Activated CD8-positive, alpha-beta memory T cell treated with anti-CD3 and anti-CD28 coated beads, Interleukin-2, amount 50 U/mL, for 4 hours (primary cell): ENCODE measurements at regions not wholly inside any gene's neighbourhood (a gene's known extent, or its start where the extent isn't known, plus 50 kb on each side); places are given as distances from the start of the nearest gene placed in this dataset.
A peak's percentile ranks its signal among the peaks of the same experiment; 100 is the strongest.
"Not testable (repeated sequence)": the region's sequence is repeated elsewhere in the genome, so short reads cannot be mapped to it uniquely, and the experiment has no call there.

Source experiments
- DNase-seq: peaks from one replicate; pipeline ENCODE4 v3.0.0-alpha.2; 2020

DNA sequence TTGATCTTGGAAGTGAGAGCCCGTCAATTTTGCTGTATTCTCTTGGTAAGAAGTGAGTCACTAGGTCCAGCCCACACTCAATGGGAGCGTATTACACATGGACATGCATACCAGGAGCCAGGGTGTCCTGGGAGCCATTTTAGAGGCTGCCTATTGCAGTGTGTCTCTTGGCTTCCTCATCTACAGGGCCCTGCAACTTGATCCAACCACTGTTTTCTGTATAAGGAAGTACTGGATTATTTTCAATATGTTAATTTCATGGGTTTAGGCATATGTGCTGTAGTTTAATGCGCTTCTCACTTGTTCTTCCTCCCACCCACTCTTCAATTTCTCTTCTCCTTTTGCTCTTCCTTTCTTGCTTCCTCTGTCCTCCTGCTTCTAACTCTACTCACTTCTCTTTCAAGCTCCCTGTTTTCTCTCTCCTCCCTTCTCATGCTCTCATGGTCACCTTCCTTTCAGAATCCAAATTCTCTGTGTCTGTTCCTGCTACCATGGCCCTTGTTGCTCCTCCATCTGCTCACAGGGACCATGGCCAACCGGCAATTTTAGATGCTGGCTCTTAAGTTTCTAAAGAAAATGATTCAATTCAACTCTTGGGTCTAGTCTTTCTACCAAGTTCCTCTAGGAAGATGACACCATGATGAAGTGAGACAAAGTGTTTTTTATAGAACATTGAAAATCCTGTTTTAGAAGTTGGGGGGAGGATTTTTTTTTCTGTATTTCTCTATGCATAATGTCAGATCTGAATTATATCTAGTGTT lies 152.0 kb upstream of the ZEB2 start:
- no peak for DNase-seq

DNA sequence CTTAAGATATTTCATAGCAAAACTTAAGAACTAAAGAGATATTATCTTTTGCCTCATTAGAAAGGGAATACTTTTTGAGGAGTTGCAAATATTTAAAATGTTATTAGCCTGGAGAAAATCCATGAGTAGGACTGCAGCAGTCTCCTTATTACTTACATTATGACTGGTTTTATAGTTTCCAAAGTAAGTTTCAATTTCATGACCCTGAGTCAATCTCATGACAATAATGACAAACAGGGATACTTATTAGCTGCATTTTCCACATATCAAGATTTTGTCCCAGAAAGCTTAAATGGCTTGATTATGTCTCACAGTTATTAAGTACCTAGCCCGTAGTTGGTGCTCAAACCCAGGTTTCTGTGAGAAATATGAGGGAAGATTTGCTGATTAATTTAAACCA lies 150.8 kb upstream of the ZEB2 start:
- no peak for DNase-seq

DNA sequence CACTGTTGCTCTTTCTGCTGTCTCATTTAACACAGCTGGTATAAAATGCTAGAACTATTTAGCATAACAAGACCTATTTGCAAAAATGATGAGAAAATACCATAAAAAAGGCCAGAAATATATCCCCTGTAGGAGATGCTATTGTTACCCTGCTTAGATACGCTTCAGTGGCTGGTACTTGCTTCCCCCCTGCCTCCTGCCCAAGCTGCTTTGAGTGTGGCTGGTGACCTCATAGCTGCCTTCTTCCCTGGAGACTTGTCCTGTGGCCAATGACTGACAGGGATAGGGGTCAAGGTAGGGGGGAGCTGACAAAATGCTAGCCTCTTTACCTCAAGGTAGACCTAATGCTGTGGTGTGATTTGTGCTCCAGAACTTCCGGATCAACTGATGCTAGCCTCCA lies 150.2 kb upstream of the ZEB2 start:
- DNase-seq, result no peak

DNA sequence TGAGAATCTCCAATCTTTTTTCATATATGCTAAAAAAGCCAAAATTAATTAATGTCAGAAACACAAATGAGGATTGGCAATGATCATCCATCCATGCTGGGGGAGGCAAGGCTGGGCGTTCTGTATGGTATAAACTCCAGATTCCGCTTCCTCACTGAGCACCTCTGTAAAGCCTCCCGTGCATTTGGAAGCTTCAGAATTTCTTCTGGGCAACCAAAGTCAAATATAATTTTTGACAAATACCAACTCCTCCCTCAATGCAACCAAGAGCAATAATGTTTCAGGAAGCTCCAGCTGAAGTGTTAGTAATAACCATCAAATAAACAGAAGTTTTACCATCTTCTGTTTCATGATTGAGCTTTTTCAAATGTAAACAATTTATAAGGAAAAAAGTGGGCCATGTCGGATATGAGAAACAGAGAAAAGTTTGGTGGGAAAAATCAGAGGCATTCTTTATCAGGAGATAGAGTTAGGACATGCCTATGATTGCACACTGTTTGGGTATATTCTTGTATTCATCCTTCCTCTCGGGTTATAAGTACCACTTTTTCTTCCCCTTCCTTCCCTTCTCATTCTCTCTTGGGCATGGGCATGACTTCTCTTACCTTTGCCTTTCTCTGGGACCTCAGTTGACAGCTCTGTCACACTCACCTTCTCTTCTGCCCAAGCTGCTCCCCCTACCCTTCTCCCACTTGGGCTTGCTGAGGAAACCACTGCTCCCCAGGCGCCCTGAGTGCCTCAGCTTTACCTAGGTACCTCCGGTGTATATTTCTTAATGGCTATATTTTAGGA lies 149.5 kb upstream of the ZEB2 start:
- DNase-seq, result no peak

DNA sequence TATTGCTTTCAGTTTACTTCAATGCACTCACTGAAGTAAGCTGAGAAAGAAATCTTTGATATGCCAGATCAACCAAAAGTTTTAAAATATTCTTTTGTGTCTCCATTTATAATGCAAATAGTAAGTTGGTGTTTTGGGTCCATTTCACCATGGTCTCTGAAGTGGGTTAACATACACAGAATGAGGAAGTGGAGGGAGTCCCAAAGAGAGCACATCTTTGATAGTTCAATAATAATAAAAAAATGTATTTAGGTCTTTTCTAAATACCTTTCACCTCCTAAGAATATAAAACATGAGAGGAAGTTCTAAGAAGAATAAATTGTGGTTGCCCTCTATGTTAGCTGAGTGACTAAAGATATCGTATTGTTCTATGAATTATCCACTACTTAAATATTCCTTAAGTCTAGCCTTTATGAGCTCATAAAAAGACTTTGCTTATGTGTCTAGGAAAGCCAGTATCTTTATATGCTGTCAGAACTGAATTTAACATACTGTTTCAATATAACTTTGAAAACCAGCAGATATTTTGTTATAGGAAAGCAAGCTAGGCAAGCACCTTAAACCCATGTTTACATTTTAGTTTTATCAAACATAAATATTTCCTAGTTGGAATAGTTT lies 148.7 kb upstream of the ZEB2 start:
- no peak for DNase-seq

DNA sequence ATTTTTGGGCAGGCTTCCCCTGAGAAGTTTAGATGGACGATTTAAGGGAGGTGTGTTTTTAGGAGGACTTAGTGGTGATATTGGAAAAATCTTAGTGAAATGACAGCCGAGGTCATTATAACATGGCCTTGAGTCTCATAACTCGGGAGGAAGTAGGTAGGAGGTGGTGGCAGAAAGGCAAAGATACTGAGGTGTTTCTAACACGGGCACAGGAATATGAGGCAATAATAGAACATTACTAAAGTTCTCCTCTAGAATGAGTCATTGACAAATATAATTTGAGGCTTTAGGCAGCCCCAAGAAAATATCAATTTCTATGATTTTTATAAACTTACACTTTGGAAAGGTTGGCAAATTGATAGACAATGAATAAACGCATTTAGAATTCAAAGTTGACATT lies 146.1 kb upstream of the ZEB2 start:
- DNase-seq, result no peak

DNA sequence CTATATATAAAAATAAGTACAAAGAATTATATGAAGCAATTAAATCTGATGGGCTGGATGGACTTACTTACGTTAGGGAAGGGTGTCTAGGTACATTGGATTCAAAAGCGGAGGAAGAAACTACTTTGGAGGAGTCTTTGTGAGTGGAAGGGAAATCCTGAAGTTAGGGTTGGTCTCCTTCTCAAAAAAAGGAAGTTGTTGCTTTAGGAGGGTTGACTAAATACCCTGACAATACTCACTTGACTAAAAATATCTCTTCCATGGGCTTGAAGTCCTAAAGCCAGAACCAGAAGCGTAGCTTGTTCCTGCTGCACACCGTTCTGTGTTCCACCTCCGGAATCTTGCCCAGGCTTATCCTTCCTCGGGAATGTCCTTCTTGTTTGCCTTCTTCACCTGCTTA lies 143.3 kb upstream of the ZEB2 start:
- DNase-seq, result no peak

DNA sequence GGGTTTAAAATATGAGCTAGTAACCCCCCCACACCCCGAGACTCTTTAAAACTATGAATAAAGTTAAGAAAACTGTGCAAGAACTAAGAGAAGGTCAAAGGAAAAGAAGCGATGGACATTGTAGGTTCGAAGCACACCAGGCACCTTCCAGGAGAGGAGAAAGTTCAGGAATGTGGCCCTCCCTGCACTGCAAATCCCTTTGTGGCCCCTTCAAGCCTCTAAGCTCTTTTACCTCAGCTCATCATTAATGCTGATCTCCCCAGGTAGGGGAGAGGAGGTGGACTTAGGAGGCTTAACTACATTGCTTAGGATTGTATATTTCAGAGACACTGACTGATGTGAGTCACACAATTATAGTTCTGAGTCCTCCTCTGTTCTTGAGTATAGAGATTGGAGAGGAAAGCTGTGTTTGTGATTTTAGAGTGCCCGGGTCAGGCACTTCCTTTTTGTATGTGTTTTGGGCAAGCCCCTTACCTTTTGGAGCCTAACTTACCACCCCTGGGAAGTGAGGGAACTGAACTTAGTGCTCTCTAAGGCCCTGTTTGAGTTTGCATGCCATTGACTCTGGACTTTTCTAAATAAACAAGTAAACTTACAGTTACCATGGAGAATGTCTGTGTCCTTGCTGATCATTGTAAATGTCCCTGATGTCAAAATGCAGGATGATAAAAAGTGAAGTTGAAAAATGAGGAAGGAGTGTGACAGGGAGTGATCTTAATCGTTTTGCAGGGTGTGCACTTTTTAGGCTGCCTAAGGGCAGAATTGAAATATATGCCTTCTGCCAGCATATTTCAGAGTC lies 140.8 kb upstream of the ZEB2 start:
- DNase-seq, result no peak

DNA sequence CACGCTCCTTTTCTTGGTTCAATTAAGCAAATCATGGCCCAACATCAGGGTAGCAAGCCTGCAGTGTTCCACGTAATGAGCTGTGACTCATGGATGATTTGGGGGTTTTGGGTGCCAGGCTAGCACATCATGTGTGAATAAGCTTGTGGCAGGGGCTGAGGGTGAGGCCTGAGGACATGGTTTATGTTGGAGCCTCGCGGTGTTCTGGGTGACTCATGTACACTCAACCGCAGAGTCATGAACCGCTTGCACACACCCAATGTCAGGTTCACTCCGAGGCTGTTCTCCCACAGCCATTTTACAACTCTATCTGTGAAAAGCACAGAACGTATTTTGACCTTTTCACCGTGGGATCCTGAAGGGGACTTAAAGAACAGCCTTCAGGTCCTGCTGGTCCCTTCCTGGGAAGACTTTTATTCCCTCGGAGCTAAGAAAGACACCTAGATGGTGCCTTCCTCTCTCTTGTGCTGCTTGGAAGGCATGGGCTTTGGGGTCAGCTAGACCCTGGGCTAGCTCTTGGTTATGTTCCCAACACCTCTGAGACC lies 139.9 kb upstream of the ZEB2 start:
- peak; percentile 58 for DNase-seq

DNA sequence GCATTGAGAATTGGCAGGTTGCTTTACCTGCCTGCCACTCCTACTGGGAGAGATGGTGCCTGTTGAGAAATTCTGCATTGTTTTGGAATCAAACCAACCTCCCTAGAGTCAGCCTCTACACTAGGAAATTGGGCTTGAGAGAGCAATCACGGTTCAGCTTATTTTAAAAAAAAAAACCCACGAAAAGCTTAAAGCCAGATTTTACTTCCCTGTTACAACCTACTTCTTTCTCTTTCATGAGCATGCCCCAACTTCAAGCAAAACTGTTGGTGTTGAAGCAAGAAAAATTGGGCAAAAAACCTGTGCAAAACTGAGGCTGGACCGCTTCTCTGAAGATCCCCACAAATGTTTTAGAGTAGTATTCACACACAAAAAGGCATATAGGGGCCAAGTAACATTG lies 134.6 kb upstream of the ZEB2 start:
- DNase-seq, result no peak

DNA sequence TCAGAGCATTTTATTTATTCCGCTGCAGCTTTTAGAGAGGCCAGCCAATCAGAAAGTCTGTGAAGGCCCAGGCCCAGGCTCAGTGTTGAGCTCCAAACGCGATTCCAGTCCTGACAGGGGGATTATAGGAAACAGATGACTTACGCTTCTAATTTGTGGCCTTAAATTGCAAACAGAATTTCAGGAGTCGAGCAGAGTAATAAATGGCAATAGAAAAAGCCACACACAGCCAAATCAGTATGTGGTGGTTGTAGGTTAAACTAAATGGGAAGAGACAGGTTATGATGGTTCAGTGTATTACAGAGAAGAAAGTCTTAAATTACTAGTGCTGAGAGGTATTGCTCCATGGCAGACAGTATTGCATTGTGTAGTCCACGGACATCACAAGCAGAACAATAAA lies 131.0 kb upstream of the ZEB2 start:
- no peak for DNase-seq

DNA sequence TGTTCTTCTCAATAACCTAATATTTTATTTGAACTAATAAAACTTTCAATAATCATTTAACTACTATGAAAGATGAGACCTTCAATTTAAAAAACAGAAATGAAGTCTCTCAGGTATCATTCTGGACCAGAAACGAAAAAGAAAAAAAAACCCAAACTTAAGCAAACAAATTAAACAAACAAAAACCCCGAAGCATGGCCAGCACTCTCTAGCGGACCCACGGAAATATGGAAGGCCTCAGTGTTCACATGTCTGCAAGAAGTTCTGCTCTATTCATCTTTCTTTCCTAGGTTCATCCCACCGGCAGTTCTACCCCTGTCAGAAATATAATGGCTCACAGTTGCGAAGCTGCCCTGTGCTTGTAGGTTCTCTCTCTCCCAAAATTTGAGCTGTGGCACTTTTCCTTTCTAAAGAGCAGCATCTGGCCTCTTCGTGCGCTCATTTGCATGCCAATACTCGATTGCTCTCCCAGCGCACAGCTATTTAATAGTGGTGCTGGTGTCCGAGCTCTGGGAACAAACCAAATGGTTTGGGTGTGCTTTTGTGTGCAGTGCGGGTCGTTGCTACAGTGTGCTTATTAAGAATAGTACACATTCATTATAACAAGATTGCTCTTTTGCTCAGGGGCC lies 129.0 kb upstream of the ZEB2 start:
- DNase-seq, result no peak

DNA sequence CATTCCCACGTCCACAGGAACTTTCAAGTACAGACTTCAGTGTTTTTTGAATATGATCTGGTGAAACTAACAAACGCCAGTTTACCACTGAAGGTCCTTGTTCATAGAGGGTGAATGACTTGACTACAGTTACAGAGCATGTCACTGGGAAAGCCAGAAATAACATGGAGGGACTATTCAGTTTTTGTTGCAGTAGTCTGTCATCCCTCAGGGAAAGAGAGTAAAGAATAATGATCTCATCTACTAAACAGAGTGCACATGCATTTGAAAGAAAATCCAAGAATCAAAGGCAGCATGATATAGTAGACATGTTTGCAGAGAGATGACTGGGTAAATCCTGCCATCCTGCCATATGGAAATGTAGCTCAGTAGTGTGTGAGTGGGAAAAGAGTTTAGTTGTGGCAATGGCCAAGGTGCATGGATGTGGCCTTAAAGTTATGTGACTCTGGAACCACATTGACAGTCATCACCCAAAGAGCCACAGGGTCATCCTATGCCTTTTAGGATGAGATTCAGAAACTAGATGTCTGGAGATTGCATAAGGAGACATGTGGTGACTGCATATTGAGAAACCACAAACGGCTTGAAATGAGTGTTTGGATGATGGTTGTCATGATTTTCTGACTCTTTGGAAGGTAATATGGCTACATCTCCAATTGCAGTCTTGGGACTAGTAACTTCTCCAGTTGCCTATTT lies 125.3 kb upstream of the ZEB2 start:
- no peak for DNase-seq

DNA sequence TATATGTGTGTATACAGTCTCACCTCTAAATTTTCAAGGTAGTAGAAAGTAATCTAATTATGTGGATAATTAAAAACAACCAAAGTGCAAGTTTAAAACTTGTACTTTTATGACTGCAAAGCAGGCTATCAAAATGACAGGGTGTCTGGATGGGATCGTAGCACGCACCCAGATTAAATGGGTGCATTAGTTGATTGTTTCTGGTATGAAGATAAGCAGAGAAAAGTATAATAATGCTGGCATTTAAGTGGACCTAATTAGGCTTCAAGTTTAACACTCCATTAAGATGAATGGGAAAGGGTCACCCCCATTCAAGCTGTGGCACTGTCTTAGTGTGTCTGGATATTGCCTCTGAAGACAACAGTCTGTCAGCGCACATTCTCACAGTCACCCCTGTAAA lies 124.6 kb upstream of the ZEB2 start:
- no peak for DNase-seq

DNA sequence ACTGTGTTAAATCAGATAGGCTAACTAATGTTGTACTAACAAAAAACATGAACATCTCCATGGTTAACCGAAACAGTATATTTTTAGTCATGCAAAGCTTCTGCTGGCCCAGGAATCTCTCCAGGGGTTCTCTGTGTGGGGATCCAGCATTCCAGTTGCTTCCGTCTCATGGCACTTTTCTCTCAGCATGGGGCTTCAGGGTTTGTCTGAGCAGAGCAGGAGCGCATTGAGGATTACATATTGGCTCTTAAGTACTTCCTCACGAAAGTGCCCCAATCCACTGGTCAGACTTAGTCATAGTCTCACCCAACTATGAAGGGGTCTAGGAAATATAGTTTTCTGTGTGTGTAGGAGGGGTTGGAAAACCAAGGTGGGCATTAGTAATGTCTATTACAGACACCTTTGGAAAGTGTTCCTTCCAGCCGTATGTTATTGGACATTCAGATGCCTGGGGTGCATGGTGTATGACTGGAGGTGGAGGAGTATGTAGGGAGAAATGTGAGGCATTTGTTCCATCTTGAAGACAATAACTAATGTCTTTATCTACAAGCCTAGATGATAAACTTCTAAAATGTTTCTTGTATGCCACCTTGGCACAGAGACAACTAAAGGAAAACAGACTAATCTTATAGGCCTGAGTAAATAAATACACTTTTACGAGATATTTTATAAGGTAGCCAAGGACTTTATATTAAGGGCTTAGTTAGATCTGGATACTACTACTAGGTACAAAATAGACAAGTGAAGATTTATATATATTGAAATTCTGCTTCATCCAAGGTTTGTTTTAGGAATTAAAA lies 123.8 kb upstream of the ZEB2 start:
- no peak for DNase-seq

DNA sequence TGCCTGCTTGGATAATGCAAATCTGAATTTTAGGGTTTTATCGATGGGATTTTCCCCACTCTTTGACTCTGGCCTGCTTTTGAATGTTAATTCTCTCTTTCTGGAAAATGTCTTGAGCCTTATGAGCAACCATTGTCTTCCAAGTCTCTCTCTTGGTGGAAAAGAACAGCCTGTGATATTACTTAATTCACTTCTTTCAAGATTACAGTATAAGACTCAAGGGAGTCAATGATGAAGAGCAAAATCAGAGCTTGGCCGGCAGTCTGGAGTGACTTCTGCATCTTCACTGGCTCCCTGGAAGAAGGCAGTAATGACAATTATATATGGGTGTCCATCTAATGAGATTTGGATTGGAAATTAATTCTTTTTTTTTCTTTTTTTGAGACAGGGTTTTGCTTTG lies 122.9 kb upstream of the ZEB2 start:
- DNase-seq, result no peak

DNA sequence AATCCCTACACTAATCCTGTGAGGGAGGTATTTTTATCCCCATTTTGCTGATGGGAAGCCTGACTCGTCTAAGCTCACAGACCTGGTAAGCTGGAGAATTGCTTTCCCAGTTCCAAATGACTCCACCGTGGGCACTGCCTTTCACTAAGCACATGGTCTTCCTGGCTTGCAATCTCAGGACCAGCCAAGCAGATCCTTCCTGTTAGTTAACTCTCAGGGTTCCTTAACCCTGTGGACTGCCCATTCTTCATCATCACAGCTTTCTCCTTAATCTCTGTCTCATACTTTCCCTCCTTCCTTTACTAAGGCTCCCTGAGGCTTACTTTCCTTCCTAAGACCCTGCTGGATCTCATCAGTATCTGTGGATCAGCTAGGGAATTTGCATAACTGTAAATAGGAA lies 122.2 kb upstream of the ZEB2 start:
- DNase-seq, result no peak

DNA sequence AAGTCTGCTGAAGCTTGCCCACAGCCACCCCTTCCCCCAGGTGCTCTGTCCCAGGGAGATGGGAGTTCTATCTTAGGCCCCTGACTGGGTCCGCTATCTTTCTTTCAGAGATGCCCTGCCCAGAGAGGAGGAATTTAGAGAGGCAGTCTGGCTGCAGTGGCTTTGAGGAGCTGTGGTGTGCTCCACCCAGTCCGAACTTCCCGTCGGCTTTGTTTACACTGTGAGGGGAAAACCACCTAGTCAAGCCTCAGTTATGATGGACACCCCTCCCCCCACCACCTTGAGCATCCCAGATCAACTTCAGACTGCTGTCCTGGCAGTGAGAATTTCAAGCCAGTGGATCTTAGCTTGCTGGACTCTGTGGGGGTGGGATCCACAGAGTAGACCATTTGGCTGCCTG lies 118.3 kb upstream of the ZEB2 start:
- not testable (repeated sequence) for DNase-seq

DNA sequence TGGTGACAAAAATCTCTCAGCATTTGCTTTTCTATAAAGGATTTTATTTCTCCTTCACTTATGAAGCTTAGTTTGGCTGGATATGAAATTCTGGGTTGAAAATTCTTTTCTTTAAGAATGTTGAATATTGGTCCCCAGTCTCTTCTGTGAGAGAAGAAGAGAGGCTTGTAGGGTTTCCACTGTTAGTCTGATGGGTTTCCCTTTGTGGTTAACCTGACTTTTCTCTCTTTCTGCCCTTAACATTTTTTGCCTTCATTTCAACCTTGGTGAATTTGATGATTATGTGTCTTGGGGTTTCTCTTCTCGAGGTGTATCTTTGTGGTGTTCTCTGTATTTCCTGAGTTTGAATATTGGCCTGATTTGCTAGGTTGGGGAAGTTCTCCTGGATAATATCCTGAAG lies 116.9 kb upstream of the ZEB2 start:
- not testable (repeated sequence) for DNase-seq

DNA sequence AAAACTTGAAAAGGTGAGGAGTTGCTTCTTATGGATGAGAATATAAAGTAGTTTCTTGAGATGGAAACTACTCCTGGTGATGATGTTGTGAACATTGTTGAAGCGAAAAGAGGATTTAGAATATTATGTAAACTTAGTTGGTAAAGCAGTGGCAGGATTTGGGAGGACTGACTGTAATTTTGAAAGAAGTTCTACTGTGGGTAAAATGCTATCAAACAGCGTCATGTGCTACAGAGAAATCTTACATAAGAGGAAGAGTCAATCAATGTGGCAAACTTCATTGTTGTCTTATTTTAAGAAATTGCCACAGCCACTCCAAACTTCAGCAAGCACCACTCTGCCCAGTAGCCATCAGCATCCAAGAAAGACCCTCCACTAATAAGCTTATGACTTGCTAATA lies 112.9 kb upstream of the ZEB2 start:
- DNase-seq, result no peak

DNA sequence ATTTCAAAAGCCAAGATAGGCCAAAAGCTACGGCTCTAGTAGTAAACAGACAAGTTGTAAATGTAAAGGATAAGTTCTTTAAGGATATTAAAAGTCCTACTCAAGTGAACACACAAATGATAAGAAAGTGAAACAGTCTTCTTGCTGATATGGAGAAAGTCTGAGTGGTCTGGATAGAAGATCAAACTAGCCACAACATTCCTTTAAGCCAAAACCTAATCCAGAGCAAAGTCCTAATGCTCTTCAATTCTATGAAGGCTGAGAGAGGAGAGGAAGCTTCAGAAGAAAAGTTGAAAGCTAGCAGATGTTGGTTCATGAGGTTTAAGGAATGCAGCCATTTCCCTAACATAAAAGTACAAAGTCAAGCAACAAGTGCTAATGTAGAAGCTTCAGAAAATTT lies 111.7 kb upstream of the ZEB2 start:
- no peak for DNase-seq
